ENCODE measurements at regions not wholly inside any gene's neighbourhood (a gene's known extent, or its start where the extent isn't known, plus 50 kb on each side); places are given as distances from the start of the nearest gene placed in this dataset.

DNA sequence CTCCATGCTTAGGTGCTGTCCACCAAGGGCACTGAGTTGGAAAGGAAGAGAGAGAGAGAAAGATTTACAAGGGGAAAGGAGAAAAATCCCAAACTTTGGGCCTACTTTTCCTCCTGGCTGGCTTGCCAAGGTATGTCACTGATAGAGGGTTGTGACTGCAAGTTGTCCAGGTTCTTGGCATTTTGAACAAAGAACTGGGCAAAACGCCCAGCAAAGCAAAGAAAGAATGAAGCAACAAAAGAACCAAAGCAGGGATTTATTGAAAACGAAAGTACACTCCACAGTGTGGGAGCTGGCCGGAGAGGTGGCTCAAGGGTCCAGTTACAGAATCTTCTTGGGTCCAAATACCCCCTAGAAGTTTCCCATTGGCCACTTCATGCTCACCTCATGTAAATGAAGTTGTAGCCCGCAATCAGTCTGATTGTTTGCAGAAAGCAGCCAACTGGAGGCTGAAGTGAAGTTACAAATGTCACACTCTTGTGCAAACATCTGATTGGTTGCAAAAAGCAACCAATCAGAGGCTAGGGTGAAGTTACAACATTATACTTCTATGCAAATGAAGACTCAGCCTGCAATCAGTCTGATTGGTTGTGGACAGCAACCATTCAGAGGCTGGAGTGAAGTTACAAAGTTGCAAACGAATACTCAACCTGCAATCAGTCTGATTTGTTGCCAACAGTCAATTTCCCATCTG lies 263.5 kb downstream of the YTHDC2 start:
- no peak for DNase-seq (ENCODE audit: low spot score in 2 of 2)
- TF ChIP-seq CTCF (IDR thresholded peaks at IDR 0.05) (no peak), POLR2A (IDR thresholded peaks at IDR 0.05) (no peak)
- H3K4me3 ChIP-seq (ENCODE audit: low read depth, poor library complexity, severe bottlenecking), result no peak overlapping the region
- intact Hi-C loops (cut with DNase I; ENCODE audit: low total_unique reads), result no loop called here
- WGBS, 2 donors, result 54 to 66% methylated on average over 5 of the region's 5 CpGs

DNA sequence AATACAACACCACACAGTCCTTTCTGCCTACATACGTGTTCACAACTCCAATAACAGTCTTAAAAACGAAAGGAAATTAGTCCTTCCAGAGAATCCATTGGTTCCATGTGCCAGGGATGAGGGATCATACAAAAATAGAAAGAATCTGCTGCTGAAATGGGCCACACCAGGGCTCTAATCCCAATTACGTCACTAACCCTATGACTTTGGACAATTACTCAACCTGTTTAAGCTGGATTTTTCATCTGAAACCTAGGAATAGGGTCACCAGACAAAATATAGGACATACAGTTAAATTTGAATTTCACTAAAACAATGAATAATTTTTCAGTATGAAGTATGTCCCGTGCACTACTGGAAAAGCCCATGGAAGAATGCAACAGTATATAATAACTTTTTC lies 264.7 kb downstream of the YTHDC2 start:
- H3K4me3 ChIP-seq (ENCODE audit: low read depth, poor library complexity, severe bottlenecking), result no peak overlapping the region
- WGBS, 2 donors, result 64 to 65% methylated on average over 4 of the region's 4 CpGs
- intact Hi-C loops (cut with DNase I; ENCODE audit: low total_unique reads), result no loop called here
- DNase-seq (ENCODE audit: low spot score in 2 of 2), result no peak
- TF ChIP-seq CTCF (IDR thresholded peaks at IDR 0.05) (no peak), POLR2A (IDR thresholded peaks at IDR 0.05) (no peak)

GRCh38 chr5:113788141-113788655 lies 274.7 kb downstream of the YTHDC2 start:
- TF ChIP-seq POLR2A (IDR thresholded peaks at IDR 0.05), result no peak
- TF ChIP-seq CTCF (IDR thresholded peaks at IDR 0.05), result no peak
- DNase-seq (ENCODE audit: low spot score in 2 of 2), result no peak
- no peak overlapping the region for H3K4me3 ChIP-seq (ENCODE audit: low read depth, poor library complexity, severe bottlenecking)
- 46 to 48% methylated on average over 5 of the region's 5 CpGs for WGBS, 2 donors
- intact Hi-C loops (cut with DNase I; ENCODE audit: low total_unique reads), result no loop called here

GRCh38 chr5:113789769-113790168 lies 276.3 kb downstream of the YTHDC2 start:
- no peak for DNase-seq (ENCODE audit: low spot score in 2 of 2)
- intact Hi-C loops (cut with DNase I; ENCODE audit: low total_unique reads), result no loop called here
- H3K4me3 ChIP-seq (ENCODE audit: low read depth, poor library complexity, severe bottlenecking), result no peak overlapping the region
- WGBS, 2 donors, result 81 to 93% methylated on average over 3 of the region's 3 CpGs
- TF ChIP-seq CTCF (IDR thresholded peaks at IDR 0.05) (no peak), POLR2A (IDR thresholded peaks at IDR 0.05) (no peak)

GRCh38 chr5:113792806-113793205 lies 279.3 kb downstream of the YTHDC2 start:
- TF ChIP-seq CTCF (IDR thresholded peaks at IDR 0.05) (no peak), POLR2A (IDR thresholded peaks at IDR 0.05) (no peak)
- DNase-seq (ENCODE audit: low spot score in 2 of 2), result no peak
- H3K4me3 ChIP-seq (ENCODE audit: low read depth, poor library complexity, severe bottlenecking), result no peak overlapping the region
- WGBS, 2 donors, result 79 to 80% methylated on average over 4 of the region's 4 CpGs
- intact Hi-C loops (cut with DNase I; ENCODE audit: low total_unique reads), result no loop called here

GRCh38 chr5:113794981-113795380 lies 281.5 kb downstream of the YTHDC2 start:
- TF ChIP-seq POLR2A (IDR thresholded peaks at IDR 0.05) (no peak), CTCF (IDR thresholded peaks at IDR 0.05) (no peak)
- H3K4me3 ChIP-seq (ENCODE audit: low read depth, poor library complexity, severe bottlenecking), result no peak overlapping the region
- WGBS, 2 donors, result 74 to 80% methylated on average over 1 of the region's 1 CpG
- intact Hi-C loops (cut with DNase I; ENCODE audit: low total_unique reads), result no loop called here
- no peak for DNase-seq (ENCODE audit: low spot score in 2 of 2)
